OCI-LY3 (cell line): ENCODE measurements at regions not wholly inside any gene's neighbourhood (a gene's known extent, or its start where the extent isn't known, plus 50 kb on each side); places are given as distances from the start of the nearest gene placed in this dataset.

Source experiments
- H2AFZ ChIP-seq: fragments of 200-600, 300-600 bp; shearing (Covaris generic); 2 replicates; pipeline ENCODE4 v1.6.0; 2014; ENCODE audit warnings: antibody characterized with exemption, low read depth, low read length
- H3K27ac ChIP-seq: fragments of 200-600, 300-600 bp; sonication (generic); 2 replicates; pipeline ENCODE4 v1.5.1; 2014; ENCODE audit warnings: mild to moderate bottlenecking, low read length, moderate library complexity, mixed read lengths
- H3K27me3 ChIP-seq: fragments of 200-600, 300-600 bp; sonication (generic); 2 replicates; pipeline ENCODE4 v1.6.1; 2014; ENCODE audit warnings: low read depth, low read length, mixed read lengths
- H3K36me3 ChIP-seq: fragments of 200-600, 300-600 bp; sonication (generic); replicated peaks from 2 replicates; pipeline ENCODE3; 2014; ENCODE audit warnings: low read depth, low read length, mixed read lengths
- H3K4me1 ChIP-seq: fragments of 300-600, 200-600 bp; sonication (generic); 2 replicates; pipeline ENCODE4 v1.6.1; 2014; ENCODE audit warnings: low read length, mixed read lengths
- H3K4me2 ChIP-seq: fragments of 200-600, 300-600 bp; sonication (generic); 2 replicates; pipeline ENCODE4 v1.6.1; 2014; ENCODE audit warnings: low read length, mixed read lengths
- H3K4me3 ChIP-seq: fragments of 300-600, 200-600 bp; sonication (generic); 2 replicates; pipeline ENCODE4 v1.5.1; 2014; ENCODE audit warnings: antibody characterized with exemption, mild to moderate bottlenecking, low read length, moderate library complexity
- H3K79me2 ChIP-seq: fragments of 300-600, 200-600 bp; shearing (Covaris generic); 2 replicates; pipeline ENCODE4 v1.6.1; 2014; ENCODE audit warnings: mild to moderate bottlenecking, low read length, mixed read lengths
- H3K9ac ChIP-seq: fragments of 300-600, 200-600 bp; shearing (Covaris generic); 2 replicates; pipeline ENCODE4 v1.6.0; 2014; ENCODE audit warnings: mild to moderate bottlenecking, low read length, moderate library complexity
- H3K9me3 ChIP-seq: fragments of 200-600, 300-600 bp; shearing (Covaris generic); 2 replicates; pipeline ENCODE4 v1.6.1; 2014; ENCODE audit warnings: low read length, mixed read lengths; ENCODE audit not compliant: insufficient read depth
- H4K20me1 ChIP-seq: fragments of 200-600, 300-600 bp; sonication (generic); 2 replicates; pipeline ENCODE4 v1.6.1; 2016; ENCODE audit warnings: low read length, mixed read lengths; ENCODE audit not compliant: insufficient read depth
- CTCF ChIP-seq: fragments of 200-600, 300-600 bp; sonication (generic); IDR thresholded peaks from 2 replicates; pipeline ENCODE4 v1.5.1; 2014; ENCODE audit warnings: antibody characterized with exemption, low read length, low read depth
- EZH2phosphoT487 ChIP-seq: fragments of 200-600 bp; shearing (Covaris generic); IDR thresholded peaks from 2 replicates; pipeline ENCODE4 v1.6.1; 2018; ENCODE audit warnings: antibody characterized with exemption, mixed run types, low read depth

- H3K27me3 ChIP-seq: peaks cover 18% of the 10 kb centered on the region
- H3K4me3 ChIP-seq: no peak overlapping the region
- no peaks in the 10 kb centered on the region for H4K20me1 ChIP-seq
- H3K79me2 ChIP-seq: no peaks in the 10 kb centered on the region
- no peak overlapping the region for H2AFZ ChIP-seq
- H3K36me3 ChIP-seq: no peaks in the 10 kb centered on the region
- H3K27ac ChIP-seq: no peak overlapping the region
- no peak for TF ChIP-seq CTCF
- no peak for TF ChIP-seq EZH2phosphoT487
- no peaks in the 10 kb centered on the region for H3K9me3 ChIP-seq
- H3K4me2 ChIP-seq: no peak overlapping the region
- no peaks in the 10 kb centered on the region for H3K4me1 ChIP-seq
- no peak overlapping the region for H3K9ac ChIP-seq
These were observed 242.8 kb downstream of the CCSER2 start for GRCh38 chr10:84571146-84571545.

DNA sequence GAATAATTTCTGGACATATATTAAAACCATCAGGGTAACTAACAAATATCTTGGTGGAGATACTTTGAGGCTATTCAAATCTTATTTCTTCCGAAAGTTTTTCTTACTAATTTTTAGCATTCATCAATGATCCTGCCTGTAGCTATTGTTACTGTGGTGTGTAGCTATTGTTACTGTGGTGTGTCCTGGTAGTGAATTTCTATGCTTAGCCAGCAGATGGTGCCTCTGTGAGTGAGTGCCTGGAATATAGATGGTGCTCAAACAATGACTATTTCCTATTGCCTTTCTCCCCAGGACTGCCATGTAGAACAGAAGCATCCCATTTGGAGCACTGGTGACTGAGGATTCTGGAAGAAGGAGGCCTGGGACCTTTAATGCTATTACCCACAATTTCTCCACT, 245.7 kb downstream of the CCSER2 start:
- H3K27me3 ChIP-seq: peaks cover 4% of the 10 kb centered on the region; the same call in 1 of the 2 replicates
- no peak overlapping the region for H3K4me2 ChIP-seq

DNA sequence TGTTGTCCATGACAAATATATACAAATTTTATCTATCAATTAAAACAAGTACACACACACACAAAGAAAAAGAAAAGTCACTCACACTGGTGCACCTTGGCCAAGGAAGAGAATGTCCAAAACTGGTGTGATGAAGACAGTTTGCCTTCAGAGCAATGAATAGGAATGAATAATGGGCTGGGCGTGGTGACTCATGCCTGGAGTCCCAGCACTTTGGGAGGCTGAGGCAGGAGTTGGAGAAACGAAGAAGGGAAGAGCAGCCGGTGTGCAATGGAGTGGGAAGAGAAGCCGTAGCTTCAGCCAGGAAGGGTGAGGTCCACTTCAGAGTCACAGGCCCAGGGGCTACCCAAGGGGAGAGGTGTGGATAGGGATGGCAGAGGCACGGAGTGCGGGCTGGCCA, 253.6 kb downstream of the CCSER2 start:
- no peaks in the 10 kb centered on the region for H3K9me3 ChIP-seq
- TF ChIP-seq CTCF (no peak), EZH2phosphoT487 (no peak)
- no peaks in the 10 kb centered on the region for H3K4me1 ChIP-seq
- H3K27me3 ChIP-seq: 0 out of 2 replicates have a peak, but pooled peaks cover under 1% of the 10 kb centered on the region
- no peak overlapping the region for H3K4me3 ChIP-seq
- no peak overlapping the region for H3K27ac ChIP-seq
- H3K4me2 ChIP-seq: no peak overlapping the region
- H3K9ac ChIP-seq: no peak overlapping the region
- no peak overlapping the region for H2AFZ ChIP-seq
- no peaks in the 10 kb centered on the region for H3K36me3 ChIP-seq
- no peaks in the 10 kb centered on the region for H4K20me1 ChIP-seq
- H3K79me2 ChIP-seq: no peaks in the 10 kb centered on the region

More for the DNA sequence above, 245.7 kb downstream of the CCSER2 start:
- TF ChIP-seq EZH2phosphoT487 (no peak), CTCF (no peak)
- H3K9ac ChIP-seq: no peak overlapping the region
- no peaks in the 10 kb centered on the region for H3K9me3 ChIP-seq
- no peaks in the 10 kb centered on the region for H3K36me3 ChIP-seq
- H3K79me2 ChIP-seq: no peaks in the 10 kb centered on the region
- no peaks in the 10 kb centered on the region for H4K20me1 ChIP-seq
- H3K4me1 ChIP-seq: no peaks in the 10 kb centered on the region
- H2AFZ ChIP-seq: no peak overlapping the region
- no peak overlapping the region for H3K27ac ChIP-seq
- no peak overlapping the region for H3K4me3 ChIP-seq

DNA sequence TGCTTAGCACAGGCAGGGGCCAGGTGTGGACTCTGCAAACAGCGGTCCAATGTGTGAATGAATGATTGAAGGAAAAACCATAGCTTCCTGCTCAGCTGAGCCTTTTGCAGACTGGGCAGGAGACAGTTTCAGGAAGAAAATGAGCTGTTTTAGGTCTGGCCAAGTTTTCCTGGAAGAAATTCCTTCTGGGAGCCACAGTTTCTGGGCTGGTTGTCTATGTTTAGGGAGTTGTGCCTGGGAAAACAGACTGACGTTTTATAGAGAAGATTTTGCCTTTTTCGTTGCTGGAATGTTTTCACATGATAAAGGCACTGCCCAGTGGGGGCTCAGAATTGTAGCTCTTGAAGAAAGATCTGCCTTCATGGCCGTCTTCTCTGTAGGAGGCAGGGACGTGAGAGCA, 255.1 kb downstream of the CCSER2 start:
- Histone ChIP-seq H2AFZ (no peak overlapping the region), H3K9ac (no peak overlapping the region), H3K4me3 (no peak overlapping the region), H3K27ac (no peak overlapping the region), H4K20me1 (no peaks in the 10 kb centered on the region), H3K4me1 (no peaks in the 10 kb centered on the region), H3K79me2 (no peaks in the 10 kb centered on the region), H3K9me3 (no peaks in the 10 kb centered on the region), H3K4me2 (no peak overlapping the region), H3K36me3 (no peaks in the 10 kb centered on the region), H3K27me3 (no peaks in the 10 kb centered on the region)
- TF ChIP-seq CTCF (no peak), EZH2phosphoT487 (no peak)
